Ovary (tissue), 3 donors: ENCODE measurements at regions not wholly inside any gene's neighbourhood (a gene's known extent, or its start where the extent isn't known, plus 50 kb on each side); places are given as distances from the start of the nearest gene placed in this dataset.

Experiments used
- CTCF ChIP-seq, 3 donors: fragments of 450-650 bp in 2 of 3; fragments of 200-600 bp in 1 of 3; IDR thresholded peaks; one replicate each; pipeline versions ENCODE4 v1.5.1 to v1.8.0; 2016 to 2022; ENCODE audit warnings: antibody characterized with exemption in 3 of 3, mild to moderate bottlenecking in 1 of 3
- EP300 ChIP-seq: sonication (generic); formaldehyde crosslinking; IDR thresholded peaks from one replicate; pipeline ENCODE4 v1.6.1; 2017; ENCODE audit warnings: antibody characterized with exemption
- POLR2A ChIP-seq: fragments of 450-650 bp; IDR thresholded peaks from one replicate; pipeline ENCODE4 v1.6.1; 2017; ENCODE audit warnings: antibody characterized with exemption, mild to moderate bottlenecking, moderate library complexity
- donor health status: DM: no; HTN: no; CAD: no.

GRCh38 chr6:163991321-163991720 is 576.8 kb downstream of the QKI start:
- TF ChIP-seq POLR2A (no peak), CTCF (IDR thresholded peaks at IDR 0.05) (no peak), EP300 (no peak)
